Endothelial cell (in vitro differentiated cells): ENCODE measurements at regions not wholly inside any gene's neighbourhood (a gene's known extent, or its start where the extent isn't known, plus 50 kb on each side); places are given as distances from the start of the nearest gene placed in this dataset.
"Not testable (repeated sequence)": the region's sequence is repeated elsewhere in the genome, so short reads cannot be mapped to it uniquely, and the experiment has no call there.

Source experiments
- DNase-seq: peaks from one replicate; pipeline ENCODE4 v3.0.0; 2021; ENCODE audit warnings: low spot score
- H3K27ac Mint-ChIP-seq: one replicate; pipeline ENCODE4 v1.8.0; 2021; ENCODE audit warnings: mixed read lengths, inconsistent platforms; ENCODE audit not compliant: unreplicated experiment
- H3K27me3 Mint-ChIP-seq: one replicate; pipeline ENCODE4 v1.8.0; 2021; ENCODE audit warnings: mild to moderate bottlenecking, moderate library complexity, mixed read lengths, inconsistent platforms; ENCODE audit not compliant: unreplicated experiment
- H3K36me3 Mint-ChIP-seq: one replicate; pipeline ENCODE4 v1.8.0; 2021; ENCODE audit warnings: mild to moderate bottlenecking, low read depth, mixed read lengths, inconsistent platforms; ENCODE audit not compliant: unreplicated experiment
- H3K4me1 Mint-ChIP-seq: one replicate; pipeline ENCODE4 v1.8.0; 2021; ENCODE audit warnings: mild to moderate bottlenecking, mixed read lengths, inconsistent platforms; ENCODE audit not compliant: unreplicated experiment
- H3K4me3 Mint-ChIP-seq: one replicate; pipeline ENCODE4 v1.8.0; 2021; ENCODE audit warnings: mild to moderate bottlenecking, mixed read lengths, inconsistent platforms; ENCODE audit not compliant: unreplicated experiment
- H3K9me3 Mint-ChIP-seq: one replicate; pipeline ENCODE4 v1.8.0; 2021; ENCODE audit warnings: mixed read lengths, inconsistent platforms; ENCODE audit not compliant: unreplicated experiment
- CTCF ChIP-seq: fragments of 200-600 bp; sonication (generic); IDR thresholded peaks from one replicate; pipeline ENCODE4 v1.5.0; 2021; ENCODE audit warnings: antibody characterized with exemption; ENCODE audit not compliant: unreplicated experiment

GRCh38 chr3:192061426-192061825 lies 600.5 kb downstream of the PYDC2 start:
- Mint-ChIP-seq H3K4me1 (no peaks in the 10 kb centered on the region), H3K27me3 (no peaks in the 10 kb centered on the region), H3K9me3 (no peaks in the 10 kb centered on the region), H3K36me3 (no peaks in the 10 kb centered on the region), H3K4me3 (no peak overlapping the region), H3K27ac (no peak overlapping the region)
- TF ChIP-seq CTCF = no peak
- no peak for DNase-seq

GRCh38 chr3:192062186-192062585 lies 601.2 kb downstream of the PYDC2 start:
- Mint-ChIP-seq H3K4me1 (no peaks in the 10 kb centered on the region), H3K27ac (no peak overlapping the region)
- TF ChIP-seq CTCF = no peak

GRCh38 chr3:192063570-192063969 lies 602.6 kb downstream of the PYDC2 start:
- Mint-ChIP-seq H3K4me3 (no peak overlapping the region), H3K36me3 (no peaks in the 10 kb centered on the region), H3K4me1 (no peaks in the 10 kb centered on the region), H3K27me3 (no peaks in the 10 kb centered on the region), H3K9me3 (no peaks in the 10 kb centered on the region), H3K27ac (no peak overlapping the region)
- DNase-seq = no peak
- no peak for TF ChIP-seq CTCF

More at GRCh38 chr3:192062186-192062585, 601.2 kb downstream of the PYDC2 start:
- Mint-ChIP-seq H3K36me3 (no peaks in the 10 kb centered on the region), H3K9me3 (no peaks in the 10 kb centered on the region), H3K4me3 (no peak overlapping the region), H3K27me3 (no peaks in the 10 kb centered on the region)
- no peak for DNase-seq

- no peak overlapping the region for H3K27ac Mint-ChIP-seq
- no peaks in the 10 kb centered on the region for H3K36me3 Mint-ChIP-seq
- no peaks in the 10 kb centered on the region for H3K27me3 Mint-ChIP-seq
- H3K4me1 Mint-ChIP-seq = no peaks in the 10 kb centered on the region
- no peak for DNase-seq
- no peaks in the 10 kb centered on the region for H3K9me3 Mint-ChIP-seq
- H3K4me3 Mint-ChIP-seq = no peak overlapping the region
- TF ChIP-seq CTCF = no peak
Measured at GRCh38 chr3:192064959-192065358, 604.0 kb downstream of the PYDC2 start.

- not testable (repeated sequence) for H3K4me1 Mint-ChIP-seq, H3K27me3 Mint-ChIP-seq, H3K4me3 Mint-ChIP-seq, H3K27ac Mint-ChIP-seq, H3K9me3 Mint-ChIP-seq, DNase-seq, H3K36me3 Mint-ChIP-seq
Measured at GRCh38 chr3:192066253-192066652, 605.3 kb downstream of the PYDC2 start.
